ENCODE measurements at regions not wholly inside any gene's neighbourhood (a gene's known extent, or its start where the extent isn't known, plus 50 kb on each side); places are given as distances from the start of the nearest gene placed in this dataset.

DNA sequence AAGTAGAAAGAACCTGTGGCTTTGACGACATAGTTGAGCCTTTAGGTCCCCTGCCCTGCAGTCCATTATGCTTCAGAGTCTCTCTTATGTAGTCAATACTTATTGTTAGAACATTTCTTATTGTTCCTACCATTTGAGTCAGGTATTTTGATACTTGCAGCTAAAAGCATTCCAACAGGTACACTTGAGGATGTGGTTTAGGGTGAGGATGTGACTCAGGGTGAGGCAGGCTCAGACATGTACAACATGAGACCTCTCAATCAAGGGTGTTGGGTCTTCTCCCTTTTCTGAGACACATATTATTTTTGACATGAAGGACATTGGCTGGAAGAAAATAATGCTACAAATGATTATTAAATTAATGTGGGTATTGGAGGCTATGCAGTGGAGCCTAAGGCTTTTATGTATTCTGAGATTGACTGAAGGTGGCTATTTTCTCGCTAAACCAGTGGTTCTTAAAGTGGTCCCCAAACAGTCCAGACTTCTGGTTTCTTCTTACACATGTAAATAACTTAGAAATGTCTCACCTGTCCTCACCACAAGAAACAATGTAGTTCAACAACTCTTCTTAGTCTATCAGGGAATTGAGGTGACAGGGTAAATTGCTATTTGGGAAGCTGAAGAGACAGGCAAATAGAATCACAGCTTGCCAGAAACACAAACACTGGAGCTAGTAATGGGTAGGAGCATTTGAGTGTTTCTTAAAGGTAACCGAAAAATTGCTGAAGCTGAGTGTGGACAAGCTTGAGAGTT, 135.5 kb upstream of the ZPLD1 start:
- no peaks in the 10 kb centered on the region for H3K36me3 ChIP-seq (ENCODE audit: control insufficient read depth in 1 of 2, insufficient read depth in 2 of 2, low read length in 2 of 2)
- POLR2A ChIA-PET: no interaction called here
- DNase-seq (ENCODE audit: low read depth, low spot score): peak; percentile 70

DNA sequence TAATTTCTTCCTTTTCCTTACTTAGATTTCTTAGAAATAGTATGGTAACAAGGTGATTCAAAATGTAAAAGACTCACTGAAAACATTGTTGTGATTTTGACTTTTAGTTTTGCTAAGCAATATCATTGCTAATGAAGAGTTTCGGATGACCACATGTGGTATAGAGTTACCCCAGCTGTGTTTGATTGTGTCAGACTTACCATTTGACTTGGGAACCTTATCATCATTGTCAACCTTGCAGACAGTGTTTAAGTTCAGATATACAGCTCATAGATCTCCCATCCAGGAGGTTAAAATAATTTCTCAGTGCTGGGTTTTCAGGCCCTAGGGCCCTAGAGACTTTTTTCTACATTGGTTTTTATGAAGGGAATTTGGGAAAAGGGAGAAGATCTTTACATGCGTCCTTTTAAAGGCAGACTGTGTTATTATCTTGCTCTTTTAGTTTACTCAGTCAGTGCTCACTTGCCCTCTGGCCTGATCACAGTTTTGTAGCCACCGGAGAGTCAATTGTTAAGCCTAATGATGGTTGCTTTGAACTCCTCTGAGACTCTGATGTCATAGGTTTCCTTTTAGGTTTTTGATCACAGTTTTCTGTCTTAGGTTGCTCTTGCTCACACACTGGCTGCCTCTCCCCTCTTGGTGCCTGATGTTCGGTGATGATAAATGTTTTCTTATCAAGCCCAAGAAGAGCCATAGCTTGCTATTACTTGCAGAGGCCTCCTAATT, 133.5 kb upstream of the ZPLD1 start:
- BruUV-seq (replicated peaks): no TSS peak
- H3K4me2 ChIP-seq (ENCODE audit: low read length): no peak overlapping the region
- ChIA-PET RAD21 (ENCODE audit: low non-redundant PET in 1 of 2, low total read pairs in 2 of 2, uncharacterized antibody in 2 of 2, unreplicated experiment in 2 of 2) (no interaction called here), POLR2A (no interaction called here), CTCF (no interaction called here)
- DNase-seq (ENCODE audit: low read depth, low spot score): no peak
- intact Hi-C loops (cut with micrococcal nuclease): no loop called here
- no peak overlapping the region for H3K27ac ChIP-seq (ENCODE audit: low read depth, low read length)
- H4K20me1 ChIP-seq (ENCODE audit: insufficient read depth): no peaks in the 10 kb centered on the region
- peak overlapping the region; percentile 92 for H2AFZ ChIP-seq (ENCODE audit: low read depth, low read length, poor library complexity, severe bottlenecking)
- no peaks in the 10 kb centered on the region for H3K9me2 ChIP-seq (ENCODE audit: insufficient read depth)
- H3K9ac ChIP-seq (ENCODE audit: low read length): no peak overlapping the region
- no peaks in the 10 kb centered on the region for H3K36me3 ChIP-seq (ENCODE audit: control insufficient read depth in 1 of 2, insufficient read depth in 2 of 2, low read length in 2 of 2)
- no peak overlapping the region for H3K4me3 ChIP-seq (replicated peaks in 1 of 2; ENCODE audit: low read depth in 1 of 2, low read length in 2 of 2)
- no peaks in the 10 kb centered on the region for H3K79me2 ChIP-seq (ENCODE audit: insufficient read depth, low read length)
- no peak for ATAC-seq
- H3K27me3 ChIP-seq (ENCODE audit: insufficient read depth, low read length): no peaks in the 10 kb centered on the region
- H3K4me1 ChIP-seq (ENCODE audit: control insufficient read depth in 1 of 2, insufficient read depth in 2 of 2, low read length in 2 of 2): peaks cover 0 to 28% of the 10 kb centered on the region in 2 experiments; a peak in 2 of 4 replicates
- no peaks in the 10 kb centered on the region for H3K9me3 ChIP-seq (ENCODE audit: control insufficient read depth in 1 of 2, insufficient read depth in 1 of 2, low read depth in 1 of 2, low read length in 2 of 2)
- TF ChIP-seq POLR2A (IDR thresholded peaks at IDR 0.05; ENCODE audit: borderline replicate concordance, extremely low read depth, insufficient read depth, insufficient read length): no peak
- TF ChIP-seq ELF1 (IDR thresholded peaks at IDR 0.05; ENCODE audit: borderline replicate concordance, low read depth): no peak
- no peak for TF ChIP-seq REST (IDR thresholded peaks at IDR 0.05; ENCODE audit: low read depth)
- TF ChIP-seq, protein P1, sequence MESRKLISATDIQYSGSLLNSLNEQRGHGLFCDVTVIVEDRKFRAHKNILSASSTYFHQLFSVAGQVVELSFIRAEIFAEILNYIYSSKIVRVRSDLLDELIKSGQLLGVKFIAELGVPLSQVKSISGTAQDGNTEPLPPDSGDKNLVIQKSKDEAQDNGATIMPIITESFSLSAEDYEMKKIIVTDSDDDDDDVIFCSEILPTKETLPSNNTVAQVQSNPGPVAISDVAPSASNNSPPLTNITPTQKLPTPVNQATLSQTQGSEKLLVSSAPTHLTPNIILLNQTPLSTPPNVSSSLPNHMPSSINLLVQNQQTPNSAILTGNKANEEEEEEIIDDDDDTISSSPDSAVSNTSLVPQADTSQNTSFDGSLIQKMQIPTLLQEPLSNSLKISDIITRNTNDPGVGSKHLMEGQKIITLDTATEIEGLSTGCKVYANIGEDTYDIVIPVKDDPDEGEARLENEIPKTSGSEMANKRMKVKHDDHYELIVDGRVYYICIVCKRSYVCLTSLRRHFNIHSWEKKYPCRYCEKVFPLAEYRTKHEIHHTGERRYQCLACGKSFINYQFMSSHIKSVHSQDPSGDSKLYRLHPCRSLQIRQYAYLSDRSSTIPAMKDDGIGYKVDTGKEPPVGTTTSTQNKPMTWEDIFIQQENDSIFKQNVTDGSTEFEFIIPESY (IDR thresholded peaks at IDR 0.05; ENCODE audit: extremely low read depth, insufficient replicate concordance, low read length): no peak
- TF ChIP-seq ATF3 (IDR thresholded peaks at IDR 0.05): no peak
- TF ChIP-seq, protein P2, sequence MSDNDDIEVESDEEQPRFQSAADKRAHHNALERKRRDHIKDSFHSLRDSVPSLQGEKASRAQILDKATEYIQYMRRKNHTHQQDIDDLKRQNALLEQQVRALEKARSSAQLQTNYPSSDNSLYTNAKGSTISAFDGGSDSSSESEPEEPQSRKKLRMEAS (IDR thresholded peaks at IDR 0.05): no peak
- no peak for TF ChIP-seq CEBPB (IDR thresholded peaks at IDR 0.05; ENCODE audit: low read depth)
- TF ChIP-seq JUND (IDR thresholded peaks at IDR 0.05): no peak
- no peak for TF ChIP-seq RAD21 (IDR thresholded peaks at IDR 0.05; ENCODE audit: low read depth)
- TF ChIP-seq EGR1 (IDR thresholded peaks at IDR 0.05; ENCODE audit: low read depth): no peak

More for the DNA sequence above, 135.5 kb upstream of the ZPLD1 start:
- Histone ChIP-seq H3K9ac (ENCODE audit: low read length) (0 out of 2 replicates have a peak overlapping the region, but pooled peaks have one; percentile 5), H3K9me3 (ENCODE audit: control insufficient read depth in 1 of 2, insufficient read depth in 1 of 2, low read depth in 1 of 2, low read length in 2 of 2) (no peaks in the 10 kb centered on the region), H3K4me1 (ENCODE audit: control insufficient read depth in 1 of 2, insufficient read depth in 2 of 2, low read length in 2 of 2) (peaks cover 0 to 28% of the 10 kb centered on the region in 2 experiments; a peak in 2 of 4 replicates), H4K20me1 (ENCODE audit: insufficient read depth) (no peaks in the 10 kb centered on the region), H3K27me3 (ENCODE audit: insufficient read depth, low read length) (no peaks in the 10 kb centered on the region), H3K4me3 (replicated peaks in 1 of 2; ENCODE audit: low read depth in 1 of 2, low read length in 2 of 2) (peak overlapping the region in 1 of 2 experiments; percentile 23; a peak in 1 of 4 replicates), H3K4me2 (ENCODE audit: low read length) (peak overlapping the region; percentile 60), H2AFZ (ENCODE audit: low read depth, low read length, poor library complexity, severe bottlenecking) (peak overlapping the region; percentile 77), H3K27ac (ENCODE audit: low read depth, low read length) (no peak overlapping the region), H3K9me2 (ENCODE audit: insufficient read depth) (no peaks in the 10 kb centered on the region), H3K79me2 (ENCODE audit: insufficient read depth, low read length) (no peaks in the 10 kb centered on the region)
- RAD21 ChIA-PET (ENCODE audit: low non-redundant PET in 1 of 2, low total read pairs in 2 of 2, uncharacterized antibody in 2 of 2, unreplicated experiment in 2 of 2): no interaction called here
- intact Hi-C loops (cut with micrococcal nuclease): no loop called here
- TF ChIP-seq CBX3 (IDR thresholded peaks at IDR 0.05; ENCODE audit: low read depth) (peak; percentile 24; the same call in 1 of the 2 replicates), FOSL1 (IDR thresholded peaks at IDR 0.05; ENCODE audit: low read depth) (peak; percentile 70), EZH2phosphoT487 (IDR thresholded peaks at IDR 0.05; ENCODE audit: borderline replicate concordance) (no peak), JUND (IDR thresholded peaks at IDR 0.05) (peak; percentile 76), CEBPB (IDR thresholded peaks at IDR 0.05; ENCODE audit: low read depth) (peak; percentile 9; the same call in 1 of the 2 replicates), EGR1 (IDR thresholded peaks at IDR 0.05; ENCODE audit: low read depth) (no peak), ZFX (IDR thresholded peaks at IDR 0.05) (no peak), SP1 (IDR thresholded peaks at IDR 0.05; ENCODE audit: low read depth) (peak; percentile 80)
- peak; percentile 86 for ATAC-seq
- BruUV-seq (replicated peaks): TSS peak; percentile 48
- CTCF ChIA-PET: no interaction called here

All from HCT116 (cell line).